ENCODE measurements at regions not wholly inside any gene's neighbourhood (a gene's known extent, or its start where the extent isn't known, plus 50 kb on each side); places are given as distances from the start of the nearest gene placed in this dataset.

DNA sequence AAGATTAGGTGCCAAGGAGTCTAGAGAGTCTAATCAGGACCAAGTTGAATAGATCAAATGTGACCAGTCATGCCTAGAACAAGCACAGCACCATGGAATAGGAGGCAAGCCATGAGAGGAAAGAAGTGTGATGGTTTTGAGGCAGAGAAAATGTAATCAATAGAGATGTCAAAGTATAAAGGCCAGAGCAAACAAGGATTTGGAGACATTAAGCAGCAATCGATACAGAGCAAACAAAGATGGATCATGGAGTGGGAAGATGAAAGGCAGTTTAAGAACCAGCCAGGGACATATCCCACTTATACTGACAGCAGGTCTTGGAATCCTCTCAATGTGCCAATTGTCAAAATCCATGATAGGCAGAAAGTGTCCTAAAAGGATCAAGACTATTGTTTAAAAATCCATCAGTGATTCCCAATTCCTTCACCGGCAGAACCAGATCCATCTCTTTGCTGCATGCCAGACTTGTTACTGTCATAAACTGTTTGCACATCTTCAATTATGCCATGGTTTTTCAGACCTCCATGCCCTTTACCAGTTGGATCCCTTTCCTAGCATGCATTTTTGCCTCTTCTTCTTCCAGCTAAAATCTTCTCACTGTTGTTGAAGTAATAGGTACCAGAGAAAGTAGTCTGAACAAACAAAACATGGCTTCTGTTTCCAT is 520.7 kb upstream of the ARX start:
- Histone ChIP-seq H3K27ac (ENCODE audit: control insufficient read depth, insufficient read depth) (no peak overlapping the region), H3K9ac (ENCODE audit: control insufficient read depth, insufficient read depth, low read length) (no peak overlapping the region), H4K20me1 (ENCODE audit: control insufficient read depth, insufficient read depth) (no peaks in the 10 kb centered on the region), H3K4me1 (ENCODE audit: control insufficient read depth, insufficient read depth, low read length) (no peaks in the 10 kb centered on the region), H3K9me3 (replicated peaks; ENCODE audit: control insufficient read depth, insufficient read depth, low read length) (no peaks in the 10 kb centered on the region), H3K4me3 (no peak overlapping the region), H2AFZ (ENCODE audit: control insufficient read depth, low read depth, low read length) (no peak overlapping the region), H3K79me2 (ENCODE audit: control insufficient read depth, insufficient read depth, low read length) (no peaks in the 10 kb centered on the region), H3K36me3 (ENCODE audit: control insufficient read depth in 2 of 2, insufficient read depth in 2 of 2, low read length in 1 of 2) (no peaks in the 10 kb centered on the region), H3K4me2 (ENCODE audit: control insufficient read depth, insufficient read depth) (no peak overlapping the region), H3K27me3 (replicated peaks in 1 of 2; ENCODE audit: control insufficient read depth in 2 of 2, insufficient read depth in 2 of 2, low read length in 1 of 2) (no peaks in the 10 kb centered on the region)
- CTCF ChIA-PET: no interaction called here
- in situ Hi-C loops (cut with MboI) (no loop called here), intact Hi-C loops (cut with micrococcal nuclease; ENCODE audit: unreplicated experiment) (no loop called here)
- ATAC-seq (no peak), FAIRE-seq (no peak), DNase-seq (ENCODE audit: low read depth, low spot score) (no peak)
- SMC1A ChIA-PET (ENCODE audit: uncharacterized antibody, unreplicated experiment): no interaction called here
- POLR2A ChIA-PET: no interaction called here
- 66% methylated on average over 2 of the region's 2 CpGs for WGBS (ENCODE audit: insufficient coverage, insufficient replicate concordance, low lambda C conversion rate, missing lambda C conversion rate)
- no peak for TF ChIP-seq ZSCAN29 (IDR thresholded peaks at IDR 0.05)
- TF ChIP-seq TARDBP (IDR thresholded peaks at IDR 0.05; ENCODE audit: borderline replicate concordance): no peak
- RAD21 ChIA-PET (ENCODE audit: unreplicated experiment): no interaction called here
- no TSS peak for BruUV-seq (replicated peaks)

GRCh38 chrX:25537699-25538098 is 521.9 kb upstream of the ARX start:
- FAIRE-seq: no peak
- Histone ChIP-seq H2AFZ (ENCODE audit: control insufficient read depth, low read depth, low read length) (no peak overlapping the region), H3K79me2 (ENCODE audit: control insufficient read depth, insufficient read depth, low read length) (no peaks in the 10 kb centered on the region), H3K4me2 (ENCODE audit: control insufficient read depth, insufficient read depth) (no peak overlapping the region), H3K27ac (ENCODE audit: control insufficient read depth, insufficient read depth) (no peak overlapping the region), H3K4me1 (ENCODE audit: control insufficient read depth, insufficient read depth, low read length) (no peaks in the 10 kb centered on the region), H3K9ac (ENCODE audit: control insufficient read depth, insufficient read depth, low read length) (no peak overlapping the region), H4K20me1 (ENCODE audit: control insufficient read depth, insufficient read depth) (no peaks in the 10 kb centered on the region), H3K27me3 (replicated peaks in 1 of 2; ENCODE audit: control insufficient read depth in 2 of 2, insufficient read depth in 2 of 2, low read length in 1 of 2) (no peaks in the 10 kb centered on the region), H3K36me3 (ENCODE audit: control insufficient read depth in 2 of 2, insufficient read depth in 2 of 2, low read length in 1 of 2) (no peaks in the 10 kb centered on the region), H3K4me3 (no peak overlapping the region), H3K9me3 (replicated peaks; ENCODE audit: control insufficient read depth, insufficient read depth, low read length) (no peaks in the 10 kb centered on the region)
- no peak for ATAC-seq
- 40% methylated on average over 7 of the region's 7 CpGs for WGBS (ENCODE audit: insufficient coverage, insufficient replicate concordance, low lambda C conversion rate, missing lambda C conversion rate)
- ChIA-PET CTCF (no interaction called here), RAD21 (ENCODE audit: unreplicated experiment) (no interaction called here), SMC1A (ENCODE audit: uncharacterized antibody, unreplicated experiment) (interaction anchor here (1.4 kb wide), 1 partner anchor 9 kb away, joined by 3 read pairs; no protein-coding TSS in a partner anchor), POLR2A (no interaction called here)
- intact Hi-C loops (cut with micrococcal nuclease; ENCODE audit: unreplicated experiment): no loop called here
- in situ Hi-C loops (cut with MboI): no loop called here
- no peak for DNase-seq (ENCODE audit: low read depth, low spot score)
- BruUV-seq (replicated peaks): no TSS peak
- TF ChIP-seq, protein P1, sequence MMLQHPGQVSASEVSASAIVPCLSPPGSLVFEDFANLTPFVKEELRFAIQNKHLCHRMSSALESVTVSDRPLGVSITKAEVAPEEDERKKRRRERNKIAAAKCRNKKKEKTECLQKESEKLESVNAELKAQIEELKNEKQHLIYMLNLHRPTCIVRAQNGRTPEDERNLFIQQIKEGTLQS (IDR thresholded peaks at IDR 0.05; ENCODE audit: borderline replicate concordance, extremely low read depth, low read depth, low read length): no peak
- TF ChIP-seq EP300 (IDR thresholded peaks at IDR 0.05; ENCODE audit: borderline replicate concordance in 1 of 2, control insufficient read depth in 1 of 2, low read depth in 2 of 2, low read length in 2 of 2) (no peak), ETV6 (conservative IDR thresholded peaks at IDR 0.05 in 1 of 2, IDR thresholded peaks at IDR 0.05 in 1 of 2; ENCODE audit: borderline replicate concordance in 1 of 2, low read depth in 1 of 2) (no peak), ZNF207 (IDR thresholded peaks at IDR 0.05; ENCODE audit: borderline replicate concordance) (no peak), CHD1 (IDR thresholded peaks at IDR 0.05; ENCODE audit: low read depth, low read length) (no peak), ASH2L (IDR thresholded peaks at IDR 0.05; ENCODE audit: borderline replicate concordance, low read depth) (no peak), POLR2A (IDR thresholded peaks at IDR 0.05; ENCODE audit: low read depth, low read length) (no peak), NKRF (conservative IDR thresholded peaks at IDR 0.05) (no peak), MEF2A (IDR thresholded peaks at IDR 0.05; ENCODE audit: insufficient read depth, low read depth, low read length) (no peak)
